ENCODE measurements at regions not wholly inside any gene's neighbourhood (a gene's known extent, or its start where the extent isn't known, plus 50 kb on each side); places are given as distances from the start of the nearest gene placed in this dataset.
"Not testable (repeated sequence)": the region's sequence is repeated elsewhere in the genome, so short reads cannot be mapped to it uniquely, and the experiment has no call there.

DNA sequence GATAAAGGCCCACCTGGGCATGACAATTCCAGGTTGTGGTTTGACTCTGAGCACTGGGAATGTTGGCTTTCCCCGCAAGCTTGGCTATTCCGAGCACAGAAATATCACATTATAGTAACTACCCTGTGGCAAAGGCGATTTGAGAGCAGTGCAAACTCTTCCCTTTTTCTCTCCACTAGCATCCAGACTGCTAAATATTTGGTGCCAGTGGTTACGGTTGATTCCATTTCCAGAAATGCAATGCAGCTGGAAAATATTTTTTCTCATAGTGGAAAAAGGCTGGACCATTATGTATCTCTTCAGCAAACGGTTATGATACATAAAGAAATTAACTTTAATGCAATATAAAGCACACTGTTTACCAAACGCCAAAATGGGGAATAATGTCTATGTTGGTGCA, 158.0 kb downstream of the ENC1 start:
- FAIRE-seq, result no peak
- intact Hi-C loops (cut with micrococcal nuclease), result no loop called here
- Histone ChIP-seq H3K36me3 (ENCODE audit: control insufficient read depth in 2 of 2, extremely low read depth in 1 of 2, insufficient read depth in 2 of 2, low read length in 2 of 2) (no peaks in the 10 kb centered on the region), H3K9me3 (replicated peaks; ENCODE audit: control insufficient read depth, insufficient read depth, low read length) (no peaks in the 10 kb centered on the region), H3K79me2 (ENCODE audit: control insufficient read depth, insufficient read depth, low read length) (no peaks in the 10 kb centered on the region), H4K20me1 (replicated peaks; ENCODE audit: control insufficient read depth, extremely low read depth, insufficient read depth, low read length) (no peaks in the 10 kb centered on the region), H3K27me3 (ENCODE audit: control insufficient read depth in 2 of 2, insufficient read depth in 2 of 2, low read length in 2 of 2) (peaks cover 0 to 2% of the 10 kb centered on the region in 2 experiments), H3K4me3 (replicated peaks in 1 of 3; ENCODE audit: insufficient read depth in 1 of 3, low read depth in 1 of 3, low read length in 3 of 3) (no peak overlapping the region), H3K4me1 (ENCODE audit: control insufficient read depth, extremely low read depth, insufficient read depth, low read length) (no peaks in the 10 kb centered on the region), H2AFZ (ENCODE audit: low read depth, low read length) (no peak overlapping the region), H3K4me2 (ENCODE audit: insufficient read depth, low read length) (no peak overlapping the region), H3K27ac (ENCODE audit: insufficient read depth, low read depth, low read length) (no peak overlapping the region), H3K9ac (replicated peaks; ENCODE audit: extremely low read depth, insufficient read depth, low read length) (no peak overlapping the region), H3K9me1 (replicated peaks; ENCODE audit: control insufficient read depth, extremely low read depth, insufficient read depth, low read length) (no peaks in the 10 kb centered on the region)
- ChIA-PET POLR2A (no interaction called here), CTCF (interaction anchor here (0.7 to 1.4 kb wide), 2 partner anchors 9 to 269 kb away, joined by 3 to 4 read pairs; no protein-coding TSS in a partner anchor)
- TF ChIP-seq FOS (IDR thresholded peaks at IDR 0.05; ENCODE audit: borderline replicate concordance, insufficient read depth, low read length), result no peak
- no peak for TF ChIP-seq EZH2 (IDR thresholded peaks at IDR 0.05; ENCODE audit: borderline replicate concordance, low read depth, low read length, severe bottlenecking)
- no peak for TF ChIP-seq MYC (IDR thresholded peaks at IDR 0.05; ENCODE audit: low read depth, low read length)
- no peak for TF ChIP-seq POLR2AphosphoS5 (IDR thresholded peaks at IDR 0.05; ENCODE audit: insufficient read depth, low read depth, low read length)
- TF ChIP-seq, protein P1, sequence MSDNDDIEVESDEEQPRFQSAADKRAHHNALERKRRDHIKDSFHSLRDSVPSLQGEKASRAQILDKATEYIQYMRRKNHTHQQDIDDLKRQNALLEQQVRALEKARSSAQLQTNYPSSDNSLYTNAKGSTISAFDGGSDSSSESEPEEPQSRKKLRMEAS (IDR thresholded peaks at IDR 0.05; ENCODE audit: insufficient read depth, insufficient read length), result no peak
- no peak for TF ChIP-seq JUN (IDR thresholded peaks at IDR 0.05; ENCODE audit: borderline replicate concordance, insufficient read depth, insufficient read length, low read depth)
- TF ChIP-seq POLR2A (IDR thresholded peaks at IDR 0.05; ENCODE audit: low read depth, low read length), result no peak
- TF ChIP-seq, protein P2, sequence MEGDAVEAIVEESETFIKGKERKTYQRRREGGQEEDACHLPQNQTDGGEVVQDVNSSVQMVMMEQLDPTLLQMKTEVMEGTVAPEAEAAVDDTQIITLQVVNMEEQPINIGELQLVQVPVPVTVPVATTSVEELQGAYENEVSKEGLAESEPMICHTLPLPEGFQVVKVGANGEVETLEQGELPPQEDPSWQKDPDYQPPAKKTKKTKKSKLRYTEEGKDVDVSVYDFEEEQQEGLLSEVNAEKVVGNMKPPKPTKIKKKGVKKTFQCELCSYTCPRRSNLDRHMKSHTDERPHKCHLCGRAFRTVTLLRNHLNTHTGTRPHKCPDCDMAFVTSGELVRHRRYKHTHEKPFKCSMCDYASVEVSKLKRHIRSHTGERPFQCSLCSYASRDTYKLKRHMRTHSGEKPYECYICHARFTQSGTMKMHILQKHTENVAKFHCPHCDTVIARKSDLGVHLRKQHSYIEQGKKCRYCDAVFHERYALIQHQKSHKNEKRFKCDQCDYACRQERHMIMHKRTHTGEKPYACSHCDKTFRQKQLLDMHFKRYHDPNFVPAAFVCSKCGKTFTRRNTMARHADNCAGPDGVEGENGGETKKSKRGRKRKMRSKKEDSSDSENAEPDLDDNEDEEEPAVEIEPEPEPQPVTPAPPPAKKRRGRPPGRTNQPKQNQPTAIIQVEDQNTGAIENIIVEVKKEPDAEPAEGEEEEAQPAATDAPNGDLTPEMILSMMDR (IDR thresholded peaks at IDR 0.05; ENCODE audit: extremely low read depth in 1 of 2, insufficient read depth in 1 of 2, low read depth in 1 of 2, low read length in 2 of 2), result no peak
- dilution Hi-C loops (cut with MboI; ENCODE audit: extremely low pct_ligation_motif_present, low sequenced_read_pairs), result no loop called here
- no peak for DNase-seq (ENCODE audit: low read depth, low spot score)
- BruUV-seq (replicated peaks), result no TSS peak

DNA sequence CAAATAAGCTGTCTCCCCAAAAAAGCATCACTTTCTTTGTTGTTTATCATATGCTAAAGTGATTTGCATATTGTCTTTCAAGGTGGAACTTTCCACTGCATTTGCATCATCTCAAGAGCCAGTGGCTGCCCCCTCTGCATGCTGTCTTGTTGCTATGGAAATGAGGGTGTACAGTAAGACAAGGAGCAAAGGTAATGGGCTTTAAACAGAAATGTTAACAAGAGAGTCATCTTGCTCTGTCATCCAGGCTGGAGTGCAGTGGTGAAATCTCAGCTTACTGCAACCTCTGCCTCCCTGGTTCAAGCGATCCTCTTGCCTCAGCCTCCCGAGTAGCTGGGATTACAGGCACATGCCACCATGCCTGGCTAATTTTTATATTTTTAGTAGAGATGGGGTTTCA, 159.2 kb downstream of the ENC1 start:
- H3K4me2 ChIP-seq (ENCODE audit: insufficient read depth, low read length); intact Hi-C loops (cut with micrococcal nuclease); H3K4me3 ChIP-seq (replicated peaks in 1 of 3; ENCODE audit: insufficient read depth in 1 of 3, low read depth in 1 of 3, low read length in 3 of 3); H3K4me1 ChIP-seq (ENCODE audit: control insufficient read depth, extremely low read depth, insufficient read depth, low read length); DNase-seq (ENCODE audit: low read depth, low spot score); H3K27me3 ChIP-seq (ENCODE audit: control insufficient read depth in 2 of 2, insufficient read depth in 2 of 2, low read length in 2 of 2); H2AFZ ChIP-seq (ENCODE audit: low read depth, low read length); H3K9ac ChIP-seq (replicated peaks; ENCODE audit: extremely low read depth, insufficient read depth, low read length); FAIRE-seq; dilution Hi-C loops (cut with MboI; ENCODE audit: extremely low pct_ligation_motif_present, low sequenced_read_pairs); H4K20me1 ChIP-seq (replicated peaks; ENCODE audit: control insufficient read depth, extremely low read depth, insufficient read depth, low read length); BruUV-seq (replicated peaks); H3K9me3 ChIP-seq (replicated peaks; ENCODE audit: control insufficient read depth, insufficient read depth, low read length); H3K36me3 ChIP-seq (ENCODE audit: control insufficient read depth in 2 of 2, extremely low read depth in 1 of 2, insufficient read depth in 2 of 2, low read length in 2 of 2); H3K27ac ChIP-seq (ENCODE audit: insufficient read depth, low read depth, low read length); H3K9me1 ChIP-seq (replicated peaks; ENCODE audit: control insufficient read depth, extremely low read depth, insufficient read depth, low read length); POLR2A ChIA-PET; H3K79me2 ChIP-seq (ENCODE audit: control insufficient read depth, insufficient read depth, low read length): not testable (repeated sequence)
- CTCF ChIA-PET, result interaction anchor here (0.8 kb wide), 1 partner anchor 9 kb away, joined by 3 read pairs; no protein-coding TSS in a partner anchor

All from endothelial cell of umbilical vein (primary cell).